ENCODE measurements at regions not wholly inside any gene's neighbourhood (a gene's known extent, or its start where the extent isn't known, plus 50 kb on each side); places are given as distances from the start of the nearest gene placed in this dataset.
"Not testable (repeated sequence)": the region's sequence is repeated elsewhere in the genome, so short reads cannot be mapped to it uniquely, and the experiment has no call there.

DNA sequence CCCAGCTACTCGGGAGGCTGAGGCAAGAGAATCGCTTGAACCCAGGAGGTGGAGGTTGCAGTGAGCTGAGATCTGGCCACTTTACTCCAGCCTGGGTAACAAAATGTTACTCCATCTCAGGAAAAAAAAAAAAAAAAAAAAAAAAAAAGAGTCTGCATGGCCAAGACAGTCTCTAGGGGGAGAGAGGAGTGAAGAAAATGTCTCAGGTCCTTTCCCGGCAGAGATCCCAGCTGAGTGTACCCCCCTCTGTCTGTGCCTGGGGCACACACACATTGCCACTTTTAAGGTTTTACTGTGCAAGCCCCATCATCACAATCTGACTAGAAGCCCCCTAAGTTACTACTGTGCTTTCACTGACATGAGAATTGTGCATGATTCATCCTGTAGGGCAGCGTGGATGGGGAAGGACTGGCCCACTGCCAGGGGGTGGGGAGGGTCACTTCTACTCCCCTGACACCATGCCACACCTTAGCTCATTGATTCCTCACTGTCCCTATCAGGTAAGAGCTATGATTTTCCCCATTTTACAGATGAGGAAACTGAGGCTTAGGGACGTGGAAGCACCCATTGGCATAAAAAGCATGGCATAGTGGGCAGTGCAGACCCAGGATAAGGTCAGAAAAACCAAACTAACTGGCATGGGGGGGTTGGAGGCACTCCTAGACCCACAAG, 102.3 kb upstream of the LARP1 start:
- no peak for FAIRE-seq

DNA sequence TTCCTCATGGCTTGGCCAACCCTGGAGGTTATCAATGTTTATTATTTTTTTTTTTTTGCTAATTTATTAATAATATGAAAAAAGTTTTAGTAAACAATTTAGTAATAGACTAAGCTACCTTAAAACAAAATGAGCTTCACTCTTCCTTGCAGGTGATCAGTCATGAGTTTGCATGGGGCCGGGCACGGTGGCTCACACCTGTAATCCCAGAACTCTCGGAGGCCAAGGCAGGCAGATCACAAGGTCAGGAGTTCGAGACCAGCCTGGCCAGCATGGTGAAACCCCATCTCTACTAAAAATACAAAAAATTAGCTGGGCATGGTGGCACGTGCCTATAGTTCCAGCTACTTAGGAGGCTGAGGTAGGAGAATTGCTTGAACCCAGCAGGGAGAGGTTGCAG, 103.4 kb upstream of the LARP1 start:
- FAIRE-seq, result not testable (repeated sequence)

DNA sequence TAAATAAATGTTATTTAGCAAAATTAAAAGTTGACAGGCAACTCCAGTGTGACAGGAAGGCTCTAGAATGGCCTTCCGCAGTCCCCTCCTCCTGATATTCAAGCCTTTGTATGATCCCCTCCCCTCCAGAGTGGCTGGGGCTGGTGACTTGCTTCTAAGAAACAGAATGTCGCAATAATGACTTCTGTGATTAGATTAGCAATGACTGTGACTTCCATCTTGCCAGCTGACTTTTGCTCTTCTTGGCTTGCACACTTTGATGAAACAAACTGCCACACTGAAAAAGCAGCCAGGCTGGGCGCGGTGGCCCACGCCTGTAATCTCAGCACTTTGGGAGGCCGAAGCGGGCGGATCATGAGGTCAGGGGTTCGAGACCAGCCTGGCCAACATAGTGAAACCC, 106.5 kb upstream of the LARP1 start:
- FAIRE-seq, result no peak

DNA sequence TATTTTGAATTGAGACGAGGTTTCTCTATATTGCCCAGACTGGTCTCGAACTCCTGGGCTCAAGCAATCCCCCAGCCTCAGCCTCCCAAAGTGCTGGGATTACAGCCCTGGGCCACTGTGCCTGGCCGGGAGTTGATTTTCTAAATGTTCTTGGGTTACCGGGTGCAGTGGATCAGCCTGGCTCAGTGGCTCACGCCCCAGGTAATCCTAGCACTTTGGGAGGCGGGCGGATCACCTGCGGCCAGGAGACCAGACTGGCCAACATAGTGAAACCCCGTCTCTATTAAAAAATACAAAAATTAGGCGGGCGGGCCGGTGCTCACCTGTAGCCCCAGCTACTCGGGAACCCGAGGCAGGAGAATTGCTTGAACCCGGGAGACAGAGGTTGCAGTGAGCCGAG, 106.9 kb upstream of the LARP1 start:
- no peak for FAIRE-seq

DNA sequence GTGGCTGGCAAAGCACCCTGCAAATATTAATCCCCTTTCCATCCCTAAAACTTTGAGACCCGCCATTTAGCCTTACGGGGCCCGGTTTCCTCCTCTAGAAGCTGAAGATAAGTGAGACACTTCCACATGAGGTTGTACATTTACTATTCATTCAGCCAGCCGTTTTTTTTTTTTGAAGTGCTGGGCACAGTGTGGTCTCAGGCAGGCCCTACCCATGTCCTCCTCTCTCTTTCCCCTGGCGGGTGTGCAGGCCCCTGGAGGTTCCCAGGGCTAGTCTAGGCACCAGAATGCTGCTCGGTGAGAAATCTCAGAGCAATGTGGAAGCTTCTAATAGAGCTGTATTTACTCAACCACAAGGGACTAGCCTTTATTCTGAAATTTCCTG, 107.4 kb upstream of the LARP1 start:
- FAIRE-seq, result no peak

DNA sequence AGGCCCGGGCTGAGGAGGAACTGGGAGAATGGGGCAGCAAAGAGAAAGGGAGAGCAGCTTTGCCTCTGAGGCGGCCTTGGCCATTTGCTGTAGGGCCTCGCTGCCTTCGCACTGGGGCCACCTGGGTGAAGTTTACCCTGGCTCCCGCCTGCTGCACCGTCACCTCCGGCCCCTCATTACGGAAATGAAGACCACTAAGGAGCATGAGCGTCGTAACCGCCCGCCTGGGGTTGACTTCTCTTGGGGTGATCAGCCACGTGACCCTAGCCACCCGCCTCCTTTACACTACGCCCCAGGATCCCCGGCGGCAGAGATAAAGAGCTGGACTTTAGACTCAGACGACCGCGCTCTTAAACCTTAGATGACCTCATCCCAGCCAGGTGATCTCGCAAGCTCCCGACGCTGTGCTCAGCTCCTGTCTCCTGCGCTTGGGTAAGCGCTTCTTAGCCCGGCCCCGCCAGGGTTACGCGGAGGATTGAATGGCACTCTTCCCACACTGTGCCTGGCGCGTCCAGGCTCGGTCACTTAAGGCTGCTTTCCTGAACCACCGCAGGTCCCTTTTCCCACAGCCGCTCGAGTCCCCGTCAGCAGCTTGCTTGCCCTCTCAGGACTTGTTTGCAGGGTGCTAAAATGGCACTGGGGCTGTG, 107.9 kb upstream of the LARP1 start:
- FAIRE-seq, result no peak

DNA sequence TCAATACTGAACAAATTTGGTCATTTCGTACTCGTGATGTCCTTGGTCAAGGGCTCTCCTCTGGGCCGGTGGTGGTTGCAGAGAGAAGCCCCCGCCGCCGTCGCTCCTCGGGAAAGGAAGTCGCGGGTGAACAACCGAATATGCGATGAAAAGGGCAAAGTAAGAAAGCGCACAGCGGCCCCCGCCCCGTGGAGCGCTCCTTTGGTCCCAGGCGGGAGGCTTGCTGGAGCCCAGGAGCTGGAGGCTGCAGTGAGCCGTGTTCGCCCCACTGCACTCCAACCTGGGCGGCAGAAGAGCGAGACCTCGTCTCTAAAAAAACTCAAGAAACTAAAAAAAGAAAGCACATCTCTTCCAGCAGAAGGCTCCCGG, 108.4 kb upstream of the LARP1 start:
- FAIRE-seq, result no peak

DNA sequence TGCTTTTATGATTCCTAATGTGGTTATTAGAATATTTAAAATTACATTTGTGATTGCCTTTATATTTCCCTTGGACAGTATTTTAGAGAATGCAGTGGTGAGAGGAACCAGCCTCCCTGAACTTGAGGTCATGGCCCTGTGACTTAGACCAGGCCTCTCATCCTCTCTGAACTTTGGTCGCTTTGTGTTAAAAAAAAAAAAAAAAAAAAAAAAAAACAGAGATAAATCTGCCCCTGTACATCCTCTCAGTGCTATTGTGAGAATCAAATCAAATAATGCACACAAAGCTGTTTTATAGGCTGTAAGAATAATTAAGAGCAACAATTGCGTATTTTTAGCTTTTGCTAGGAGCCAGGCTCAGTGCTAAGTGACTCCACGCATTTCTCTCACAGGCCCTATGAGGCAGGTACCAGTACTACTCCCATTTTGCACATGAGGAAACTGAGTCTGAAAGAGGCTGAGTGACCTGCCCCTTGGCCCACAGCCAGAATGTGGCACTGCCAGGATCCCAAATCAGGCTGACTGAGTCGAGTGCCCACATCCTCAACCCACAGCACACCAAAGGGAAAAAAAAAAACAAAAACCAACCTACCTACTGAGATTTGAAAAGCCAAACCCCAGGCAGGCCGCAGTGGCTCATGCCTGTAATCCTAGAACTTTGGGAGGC, 110.3 kb upstream of the LARP1 start:
- no peak for FAIRE-seq

DNA sequence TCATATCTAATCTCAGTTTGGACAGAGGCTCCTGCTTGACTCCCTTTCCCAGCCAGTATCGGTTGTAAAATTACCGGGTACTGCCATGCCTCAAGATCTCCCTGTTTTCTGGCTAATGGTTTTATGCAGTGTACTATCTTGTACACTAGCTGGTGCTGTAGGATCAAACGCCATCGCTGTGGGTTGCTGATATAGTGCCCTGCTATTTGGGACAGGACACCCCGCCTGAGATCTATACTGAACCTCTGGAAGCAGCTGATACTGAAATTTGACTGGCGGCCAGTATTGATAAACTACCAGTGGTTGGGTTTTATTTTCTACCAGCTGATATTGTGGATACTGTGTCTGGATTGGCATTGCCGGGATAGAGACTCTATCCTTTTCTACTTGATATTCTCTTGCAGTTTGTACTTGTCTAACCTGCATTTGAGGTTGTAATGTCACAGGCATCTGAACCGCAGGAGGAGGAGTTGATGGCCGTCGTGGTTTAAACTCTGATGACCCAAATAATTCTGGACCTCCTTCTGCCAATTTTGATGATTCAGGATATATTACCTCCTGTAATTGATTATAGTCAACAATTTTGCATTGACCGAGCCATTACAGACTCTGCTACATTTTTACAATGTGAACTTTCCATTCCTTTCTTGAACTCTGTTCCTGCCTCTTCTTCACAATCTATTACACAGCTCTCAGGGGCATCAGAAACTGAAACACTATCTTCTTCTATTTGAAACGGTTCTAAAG, 112.5 kb upstream of the LARP1 start:
- no peak for FAIRE-seq

DNA sequence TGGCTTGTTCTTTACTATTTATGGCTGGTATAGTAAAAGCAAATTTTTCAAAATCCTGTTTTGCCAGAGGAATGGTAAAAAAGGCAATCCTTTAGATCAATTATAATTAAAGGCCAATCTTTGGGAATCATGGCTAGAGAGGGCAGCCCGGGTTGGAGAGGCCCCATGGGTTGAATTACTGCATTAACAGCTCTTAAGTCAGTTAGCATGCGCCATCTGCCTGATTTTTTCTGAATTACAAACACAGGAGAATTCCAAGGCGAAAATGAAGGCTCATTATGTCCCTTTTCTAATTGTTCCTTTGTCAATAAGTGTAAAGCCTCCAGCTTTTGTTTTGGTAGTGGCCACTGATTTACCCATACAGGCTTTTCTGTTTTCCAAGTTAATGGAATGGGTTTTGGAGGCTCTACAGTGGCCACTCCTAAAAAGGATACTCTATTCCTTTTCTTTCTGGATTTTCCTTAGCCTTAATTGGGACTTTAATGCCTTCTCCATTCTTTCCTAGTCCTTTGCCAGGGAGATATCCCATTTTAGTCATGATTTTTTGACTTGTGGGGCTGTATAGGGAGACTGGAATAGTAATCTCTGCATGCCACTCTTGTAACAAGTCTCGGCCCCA, 114.9 kb upstream of the LARP1 start:
- FAIRE-seq, result peak; percentile 31

DNA sequence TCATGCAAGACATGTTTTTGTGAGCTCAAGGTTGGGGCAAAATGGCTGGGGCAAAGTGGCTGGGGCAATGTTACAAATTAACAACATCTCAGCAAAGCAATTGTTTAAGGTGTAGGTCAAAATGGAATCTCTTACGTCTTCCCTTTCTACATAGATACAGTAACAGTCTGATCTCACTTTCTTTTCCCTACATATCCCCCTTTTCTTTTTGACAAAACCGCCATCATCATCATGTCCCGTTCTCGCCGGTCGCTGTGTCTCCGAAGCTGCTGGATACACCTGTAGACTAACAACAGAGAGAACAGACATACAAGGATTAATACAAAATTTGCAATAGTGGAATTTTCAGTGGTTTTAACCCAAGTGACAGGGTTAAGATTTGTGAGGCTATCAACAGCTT, 118.4 kb upstream of the LARP1 start:
- FAIRE-seq, result not testable (repeated sequence)

DNA sequence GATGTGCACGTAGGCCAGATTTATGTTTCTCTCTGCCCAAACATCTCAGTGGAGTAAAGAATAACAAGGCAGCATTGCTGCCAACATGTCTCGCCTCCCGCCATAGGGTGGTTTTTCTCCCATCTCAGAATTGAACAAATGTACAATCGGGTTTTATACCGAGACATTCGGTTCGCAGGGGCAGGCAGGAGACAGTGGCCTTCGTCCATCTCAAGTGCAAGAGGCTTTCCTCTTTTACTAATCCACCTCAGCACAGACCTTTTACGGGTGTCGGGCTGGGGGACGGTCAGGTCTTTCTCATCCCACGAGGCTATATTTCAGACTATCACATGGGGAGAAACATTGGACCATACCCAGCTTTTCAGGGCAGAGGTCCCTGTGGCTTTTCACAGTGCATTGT, 118.9 kb upstream of the LARP1 start:
- FAIRE-seq, result not testable (repeated sequence)

DNA sequence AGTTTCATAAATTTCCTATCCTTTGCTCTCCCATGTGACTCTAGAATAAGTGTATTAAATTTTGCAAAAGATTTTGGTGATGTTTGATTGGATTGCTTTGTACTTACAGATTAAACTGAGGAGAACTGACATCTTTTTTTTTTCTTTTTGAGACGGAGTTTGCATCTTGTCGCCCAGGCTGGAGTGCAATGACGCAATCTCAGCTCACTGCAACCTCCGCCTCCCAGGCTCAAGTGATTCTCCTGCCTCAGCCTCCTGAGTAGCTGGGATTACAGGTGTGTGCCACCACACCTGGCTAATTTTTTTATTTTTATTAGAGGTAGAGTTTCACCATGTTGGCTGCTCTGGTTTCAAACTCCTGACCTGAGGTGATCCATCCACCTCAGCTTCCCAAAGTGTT, 121.4 kb upstream of the LARP1 start:
- not testable (repeated sequence) for FAIRE-seq

DNA sequence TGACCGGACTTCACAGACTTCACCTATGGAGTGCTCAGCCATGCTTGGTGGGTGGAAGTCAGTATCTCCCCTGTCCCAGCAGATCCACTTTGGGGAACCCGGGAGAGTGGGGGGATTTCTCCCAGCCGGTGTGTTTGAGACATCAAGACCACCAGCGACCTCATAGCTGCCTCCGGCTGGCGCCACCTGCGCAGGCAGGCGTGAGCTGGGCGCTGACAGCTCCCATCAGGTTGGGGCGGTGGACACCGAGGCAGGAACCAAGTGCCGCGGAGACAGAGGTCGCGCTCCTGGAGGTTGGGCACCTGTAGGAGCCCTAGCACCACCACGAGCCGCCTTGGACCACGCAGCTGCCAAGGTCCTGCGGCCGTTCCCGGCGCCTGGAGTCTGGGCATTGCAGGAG, 124.0 kb upstream of the LARP1 start:
- no peak for FAIRE-seq

DNA sequence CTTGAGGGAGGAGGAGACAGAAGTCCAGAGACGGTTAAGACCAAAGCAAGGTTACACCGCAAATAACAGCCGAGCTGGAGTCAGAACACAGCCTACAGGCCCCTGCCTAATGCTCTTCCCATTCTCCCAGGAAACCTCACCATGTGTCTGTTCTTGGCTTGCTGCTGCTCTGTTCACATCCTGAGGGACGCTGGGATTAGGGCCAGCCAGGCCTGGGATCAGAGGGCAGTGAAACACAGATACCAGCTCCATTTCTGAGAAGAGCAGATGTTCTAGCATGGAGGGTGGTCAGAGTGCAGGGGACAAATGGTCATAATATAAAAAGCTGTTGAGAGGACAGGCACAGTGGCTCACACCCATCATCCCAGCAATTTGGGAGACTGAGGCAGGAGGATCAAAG, 124.8 kb upstream of the LARP1 start:
- no peak for FAIRE-seq

DNA sequence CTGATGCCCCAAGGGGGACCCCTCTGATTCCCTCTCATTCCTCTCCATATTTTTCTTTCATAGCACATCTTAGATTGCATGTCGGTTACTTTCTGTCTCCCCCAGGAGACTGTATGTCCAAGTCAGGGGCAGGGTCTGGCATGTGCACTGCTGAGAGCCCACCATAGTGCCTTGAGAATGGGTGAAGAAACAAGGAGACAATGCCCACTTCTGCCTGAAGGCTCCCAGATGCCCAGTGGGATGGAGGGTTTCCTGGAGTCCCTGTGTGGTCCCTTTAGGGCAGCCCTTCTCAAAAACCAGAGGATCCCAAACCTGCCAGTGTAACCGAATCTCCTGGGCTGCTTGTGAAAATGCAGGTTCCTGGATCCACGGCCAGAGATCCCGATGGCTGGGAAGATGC, 126.5 kb upstream of the LARP1 start:
- FAIRE-seq, result no peak

DNA sequence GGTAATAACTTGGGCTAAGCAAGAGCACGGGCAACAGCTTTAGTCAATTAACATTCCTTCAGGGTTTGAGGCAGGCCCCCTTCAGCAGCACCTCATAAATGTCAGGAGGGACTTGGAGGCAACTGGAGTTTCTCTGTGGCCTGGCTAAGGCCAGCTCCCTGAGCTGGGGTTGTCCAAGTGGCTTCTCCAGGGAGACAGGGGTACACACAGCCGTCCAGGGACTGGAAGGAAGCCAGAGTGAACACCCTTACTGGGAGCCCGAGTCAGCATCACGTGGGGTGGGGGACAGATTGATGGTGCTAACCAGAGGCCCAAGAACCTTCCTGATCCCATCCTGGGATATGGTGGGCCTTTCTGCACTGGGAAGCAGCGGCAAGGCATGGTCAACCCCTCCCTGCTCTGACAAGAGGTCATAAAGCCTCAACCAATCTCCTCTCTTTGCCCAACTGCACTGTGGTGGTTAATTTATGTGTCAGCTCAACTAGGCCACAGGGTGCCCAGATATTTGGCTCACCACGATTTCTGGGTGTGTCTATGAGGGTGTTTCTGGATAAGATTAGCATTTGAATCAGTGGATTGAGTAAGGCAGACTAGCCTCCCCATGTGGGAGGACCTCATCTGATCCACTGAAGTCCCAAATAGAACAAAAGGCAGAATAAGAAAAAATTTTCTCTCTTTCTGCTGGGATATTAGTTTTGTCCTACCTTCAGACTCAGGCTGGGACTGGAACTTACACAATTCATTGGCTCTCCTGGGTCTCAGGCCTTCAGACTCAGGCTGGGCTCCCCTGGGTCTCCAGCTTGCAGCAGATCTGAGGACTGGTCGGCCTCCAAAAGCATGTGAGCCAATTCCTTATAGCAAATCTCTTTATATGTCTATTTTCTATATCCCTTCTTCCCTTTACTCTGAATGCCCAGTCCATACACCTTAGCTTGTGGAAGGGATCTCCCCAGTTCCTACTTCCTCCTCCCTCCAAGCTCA, 127.2 kb upstream of the LARP1 start:
- no peak for FAIRE-seq

DNA sequence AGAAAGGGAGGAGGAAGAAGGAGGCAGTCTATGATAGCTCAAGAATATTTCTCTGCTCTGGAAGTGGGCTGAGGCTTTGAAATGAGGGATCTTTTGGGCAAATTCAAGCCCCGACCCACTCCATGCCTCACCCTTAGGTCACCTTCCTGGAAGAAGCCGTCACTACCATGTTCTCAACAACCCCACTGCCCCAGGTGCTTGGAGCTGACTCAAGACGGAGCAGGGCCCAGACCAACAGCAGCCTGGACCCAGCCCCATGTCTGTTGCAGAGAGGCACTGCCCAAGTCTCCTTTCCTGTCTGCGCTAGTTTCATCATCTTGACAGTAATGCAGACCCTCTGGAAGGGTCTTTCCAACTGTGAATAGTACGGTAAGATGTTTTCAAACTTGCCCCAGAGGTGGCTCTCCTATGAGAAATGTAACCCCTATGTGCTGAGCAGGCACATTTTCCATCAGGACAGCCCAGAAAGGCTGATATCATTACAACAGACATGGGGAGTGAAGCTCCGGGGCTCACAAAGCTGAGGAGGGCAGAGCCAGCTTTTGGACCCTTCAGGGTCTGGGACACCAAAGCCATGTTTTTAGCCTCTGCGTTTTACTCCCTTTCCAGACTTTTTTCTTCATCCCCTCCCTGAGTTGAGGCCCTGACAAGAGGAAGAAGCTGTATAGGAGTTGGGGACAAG, 128.2 kb upstream of the LARP1 start:
- FAIRE-seq, result no peak

DNA sequence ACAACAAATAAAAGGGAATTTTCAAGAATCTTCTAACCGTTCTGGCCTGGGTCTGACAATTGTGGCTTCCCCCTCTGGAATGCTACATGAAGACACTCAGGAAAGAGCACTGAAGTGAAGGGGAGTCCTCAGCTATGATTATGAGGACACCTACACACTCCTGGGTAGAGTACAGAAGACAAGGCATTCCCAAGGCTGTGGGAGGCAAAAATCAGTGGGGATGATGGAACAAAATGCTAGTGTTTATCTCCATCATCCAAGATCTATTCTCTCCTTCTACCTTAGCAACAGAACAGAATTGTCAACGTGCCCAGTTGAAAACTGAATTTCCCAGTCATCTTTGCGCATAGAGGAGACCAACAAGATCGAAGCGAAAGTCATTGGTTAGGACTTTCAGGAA, 130.1 kb upstream of the LARP1 start:
- FAIRE-seq, result no peak

DNA sequence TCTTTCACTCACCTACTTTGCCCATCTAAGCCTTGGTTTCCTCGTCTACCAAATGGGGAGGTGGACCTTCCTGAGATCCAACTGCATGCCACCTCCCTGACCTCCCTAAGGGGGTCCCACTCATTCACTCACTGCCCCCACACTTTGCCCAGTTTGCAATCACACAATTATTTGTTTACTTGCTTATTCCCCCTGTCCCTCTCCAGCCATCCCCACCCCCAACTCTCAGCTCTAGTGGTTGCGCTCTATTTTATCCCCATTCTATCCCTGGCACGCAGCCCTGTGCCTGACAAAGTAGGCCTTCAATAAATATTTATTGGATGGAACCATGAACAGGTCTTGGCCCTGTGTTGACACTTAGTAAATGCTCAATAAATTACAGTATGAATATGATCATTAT, 130.8 kb upstream of the LARP1 start:
- no peak for FAIRE-seq

DNA sequence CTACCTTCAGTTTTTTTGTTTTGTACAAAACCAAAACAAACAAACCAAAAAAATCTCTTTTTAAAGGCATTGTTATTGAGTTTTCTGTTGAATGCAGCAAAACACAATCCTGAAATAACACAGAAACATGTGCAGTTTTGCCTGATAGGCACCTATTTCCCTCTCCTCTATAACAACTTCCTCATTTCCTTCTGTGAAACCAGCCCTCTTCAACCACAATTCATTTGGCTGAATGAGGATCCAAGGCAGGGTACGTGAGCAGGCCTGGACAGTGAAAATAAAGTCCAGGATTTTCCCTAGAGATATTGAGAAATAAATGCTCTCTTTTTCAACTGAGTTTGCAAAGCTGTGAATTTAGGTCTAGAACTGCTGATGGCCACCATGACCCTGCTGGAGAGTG, 134.8 kb upstream of the LARP1 start:
- FAIRE-seq, result no peak
